ENCODE measurements at regions not wholly inside any gene's neighbourhood (a gene's known extent, or its start where the extent isn't known, plus 50 kb on each side); places are given as distances from the start of the nearest gene placed in this dataset.
A peak's percentile ranks its signal among the peaks of the same experiment; 100 is the strongest.

- H3K9me3 ChIP-seq = no peaks in the 10 kb centered on the region
- DNase-seq = peak; percentile 74
- H3K36me3 ChIP-seq (ENCODE audit: low read depth, missing control alignments) = no peaks in the 10 kb centered on the region
- H3K27me3 ChIP-seq = no peaks in the 10 kb centered on the region
- 9 to 12% methylated on average over 6 to 15 of the region's 15 CpGs for WGBS, 2 donors
- intact Hi-C loops (cut with DNase I; ENCODE audit: low total_unique reads) = no loop called here
- H3K4me1 ChIP-seq = no peaks in the 10 kb centered on the region
- no peak overlapping the region for H3K27ac ChIP-seq
- H3K4me3 ChIP-seq = no peak overlapping the region
- TF ChIP-seq CTCF (IDR thresholded peaks at IDR 0.05) (peak; percentile 13 to 64 (median 45)), POLR2A (IDR thresholded peaks at IDR 0.05) (no peak)
Measured at GRCh38 chr10:113454341-113455061, 98.4 kb upstream of the HABP2 start.

- WGBS, 2 donors = 36 to 71% methylated on average over 3 of the region's 3 CpGs
- no peaks in the 10 kb centered on the region for H3K4me1 ChIP-seq
- no peaks in the 10 kb centered on the region for H3K36me3 ChIP-seq (ENCODE audit: low read depth, missing control alignments)
- no peak for TF ChIP-seq CTCF (IDR thresholded peaks at IDR 0.05)
- TF ChIP-seq POLR2A (IDR thresholded peaks at IDR 0.05) = no peak
- intact Hi-C loops (cut with DNase I; ENCODE audit: low total_unique reads) = no loop called here
- no peak overlapping the region for H3K27ac ChIP-seq
- H3K9me3 ChIP-seq = no peaks in the 10 kb centered on the region
- DNase-seq = no peak
- H3K27me3 ChIP-seq = no peaks in the 10 kb centered on the region
- no peak overlapping the region for H3K4me3 ChIP-seq
Measured at GRCh38 chr10:113455947-113456346, 96.9 kb upstream of the HABP2 start.

- TF ChIP-seq CTCF (IDR thresholded peaks at IDR 0.05) (no peak), POLR2A (IDR thresholded peaks at IDR 0.05) (no peak)
- intact Hi-C loops (cut with DNase I; ENCODE audit: low total_unique reads) = no loop called here
- no peak for DNase-seq
Measured at GRCh38 chr10:113456741-113457140, 96.1 kb upstream of the HABP2 start.

GRCh38 chr10:113457408-113457807, 95.4 kb upstream of the HABP2 start:
- H3K4me1 ChIP-seq = no peaks in the 10 kb centered on the region
- TF ChIP-seq CTCF (IDR thresholded peaks at IDR 0.05) = no peak
- TF ChIP-seq POLR2A (IDR thresholded peaks at IDR 0.05) = no peak
- no peaks in the 10 kb centered on the region for H3K27me3 ChIP-seq
- H3K9me3 ChIP-seq = no peaks in the 10 kb centered on the region
- H3K4me3 ChIP-seq = no peak overlapping the region
- no peak for DNase-seq
- WGBS, 2 donors = 90 to 94% methylated on average over 5 of the region's 5 CpGs
- H3K27ac ChIP-seq = no peak overlapping the region
- H3K36me3 ChIP-seq (ENCODE audit: low read depth, missing control alignments) = no peaks in the 10 kb centered on the region
- intact Hi-C loops (cut with DNase I; ENCODE audit: low total_unique reads) = no loop called here

More at GRCh38 chr10:113456741-113457140, 96.1 kb upstream of the HABP2 start:
- 89 to 93% methylated on average over 6 of the region's 6 CpGs for WGBS, 2 donors
- H3K4me3 ChIP-seq = no peak overlapping the region
- no peaks in the 10 kb centered on the region for H3K27me3 ChIP-seq
- H3K36me3 ChIP-seq (ENCODE audit: low read depth, missing control alignments) = no peaks in the 10 kb centered on the region
- no peaks in the 10 kb centered on the region for H3K9me3 ChIP-seq
- H3K27ac ChIP-seq = no peak overlapping the region
- no peaks in the 10 kb centered on the region for H3K4me1 ChIP-seq

GRCh38 chr10:113458451-113458850, 94.4 kb upstream of the HABP2 start:
- Histone ChIP-seq H3K27ac (no peak overlapping the region), H3K36me3 (ENCODE audit: low read depth, missing control alignments) (no peaks in the 10 kb centered on the region), H3K4me1 (no peaks in the 10 kb centered on the region), H3K27me3 (no peaks in the 10 kb centered on the region), H3K9me3 (no peaks in the 10 kb centered on the region), H3K4me3 (no peak overlapping the region)
- intact Hi-C loops (cut with DNase I; ENCODE audit: low total_unique reads) = no loop called here
- WGBS, 2 donors = 90 to 93% methylated on average over 10 of the region's 10 CpGs
- no peak for TF ChIP-seq CTCF (IDR thresholded peaks at IDR 0.05)
- no peak for TF ChIP-seq POLR2A (IDR thresholded peaks at IDR 0.05)
- DNase-seq = no peak
